Peyer's patch (tissue), 4 donors: ENCODE measurements at regions not wholly inside any gene's neighbourhood (a gene's known extent, or its start where the extent isn't known, plus 50 kb on each side); places are given as distances from the start of the nearest gene placed in this dataset.
"Not testable (repeated sequence)": the region's sequence is repeated elsewhere in the genome, so short reads cannot be mapped to it uniquely, and the experiment has no call there.

Experiments used
- DNase-seq, 3 donors: peaks; one replicate each; pipeline ENCODE4 v3.0.0-alpha.2; 2017 to 2019
- H3K27ac ChIP-seq, 4 donors: fragments of 200-600 bp; sonication (generic); one replicate each; pipeline ENCODE4 v1.5.1; 2016 to 2019
- H3K27me3 ChIP-seq, 2 donors: fragments of 200-600 bp; sonication (generic); one replicate each; pipeline ENCODE4 v1.5.1; 2019
- H3K36me3 ChIP-seq, 3 donors: fragments of 200-600 bp; sonication (generic); one replicate each; pipeline ENCODE4 v1.5.1; 2016 to 2019
- H3K4me1 ChIP-seq, 4 donors: fragments of 200-600 bp; sonication (generic); one replicate each; pipeline ENCODE4 v1.5.1; 2016 to 2019
- H3K4me3 ChIP-seq, 4 donors: fragments of 200-600 bp; sonication (generic); 1 replicate in 3 of 4; 2 replicates in 1 of 4; pipeline ENCODE4 v1.5.1; 2016 to 2019; ENCODE audit warnings: mild to moderate bottlenecking in 1 of 4
- H3K9me3 ChIP-seq, 4 donors: fragments of 200-600 bp; sonication (generic); one replicate each; pipeline ENCODE4 v1.5.1; 2016 to 2019; ENCODE audit warnings: mild to moderate bottlenecking in 1 of 4
- CTCF ChIP-seq, 6 experiments: fragments of 450-650 bp in 4 of 6; fragments of 200-600 bp in 2 of 6; sonication (generic) in 1 of 6; IDR thresholded peaks; one replicate each; pipeline ENCODE4 v1.5.1; 2017 to 2019; ENCODE audit warnings: antibody characterized with exemption in 6 of 6, mild to moderate bottlenecking in 3 of 6, moderate library complexity in 1 of 6
- POLR2A ChIP-seq, 2 donors: fragments of 450-650 bp; IDR thresholded peaks; one replicate each; pipeline ENCODE4 v1.5.1; 2017; ENCODE audit warnings: antibody characterized with exemption in 2 of 2, mild to moderate bottlenecking in 2 of 2, moderate library complexity in 2 of 2

- TF ChIP-seq CTCF (IDR thresholded peaks at IDR 0.05) (no peak), POLR2A (IDR thresholded peaks at IDR 0.05) (no peak)
- Histone ChIP-seq H3K27ac (no peak overlapping the region), H3K36me3 (no peaks in the 10 kb centered on the region), H3K4me1 (no peaks in the 10 kb centered on the region), H3K4me3 (no peak overlapping the region), H3K9me3 (no peaks in the 10 kb centered on the region), H3K27me3 (no peaks in the 10 kb centered on the region)
- DNase-seq = no peak
Observed at GRCh38 chr4:111362941-111363361, 740.1 kb upstream of the PITX2 start.

- H3K27me3 ChIP-seq, H3K4me1 ChIP-seq, H3K36me3 ChIP-seq, H3K4me3 ChIP-seq, DNase-seq, H3K9me3 ChIP-seq, H3K27ac ChIP-seq: not testable (repeated sequence)
Observed at GRCh38 chr4:111377880-111378279, 755.0 kb upstream of the PITX2 start.

- TF ChIP-seq CTCF (IDR thresholded peaks at IDR 0.05) = no peak
- no peak for TF ChIP-seq POLR2A (IDR thresholded peaks at IDR 0.05)
- Histone ChIP-seq H3K4me3 (no peak overlapping the region), H3K4me1 (no peaks in the 10 kb centered on the region), H3K9me3 (no peaks in the 10 kb centered on the region), H3K36me3 (no peaks in the 10 kb centered on the region), H3K27ac (no peak overlapping the region), H3K27me3 (no peaks in the 10 kb centered on the region)
- no peak for DNase-seq
Observed at GRCh38 chr4:111388561-111388960, 756.7 kb upstream of the FAM241A start.

GRCh38 chr4:111391829-111392228, 753.4 kb upstream of the FAM241A start:
- Histone ChIP-seq H3K27ac (no peak overlapping the region), H3K4me1 (no peaks in the 10 kb centered on the region), H3K36me3 (no peaks in the 10 kb centered on the region), H3K9me3 (no peaks in the 10 kb centered on the region), H3K4me3 (no peak overlapping the region), H3K27me3 (no peaks in the 10 kb centered on the region)
- TF ChIP-seq POLR2A (IDR thresholded peaks at IDR 0.05) (no peak), CTCF (IDR thresholded peaks at IDR 0.05) (no peak)
- no peak for DNase-seq

GRCh38 chr4:111393781-111394180, 751.5 kb upstream of the FAM241A start:
- TF ChIP-seq POLR2A (IDR thresholded peaks at IDR 0.05) (no peak), CTCF (IDR thresholded peaks at IDR 0.05) (no peak)
- Histone ChIP-seq H3K36me3 (no peaks in the 10 kb centered on the region), H3K27me3 (no peaks in the 10 kb centered on the region), H3K4me1 (no peaks in the 10 kb centered on the region), H3K27ac (no peak overlapping the region), H3K4me3 (no peak overlapping the region), H3K9me3 (no peaks in the 10 kb centered on the region)
- no peak for DNase-seq

- Histone ChIP-seq H3K9me3 (no peaks in the 10 kb centered on the region), H3K36me3 (no peaks in the 10 kb centered on the region), H3K4me3 (no peak overlapping the region), H3K4me1 (no peaks in the 10 kb centered on the region), H3K27ac (no peak overlapping the region), H3K27me3 (no peaks in the 10 kb centered on the region)
- TF ChIP-seq POLR2A (IDR thresholded peaks at IDR 0.05) (no peak), CTCF (IDR thresholded peaks at IDR 0.05) (no peak)
- no peak for DNase-seq
Observed at GRCh38 chr4:111398906-111399330, 746.3 kb upstream of the FAM241A start.
